Coronary artery (tissue), 2 donors: ENCODE measurements at regions not wholly inside any gene's neighbourhood (a gene's known extent, or its start where the extent isn't known, plus 50 kb on each side); places are given as distances from the start of the nearest gene placed in this dataset.

Experiments
- DNase-seq: peaks from one replicate; pipeline ENCODE4 v3.0.0-alpha.2; 2017; ENCODE audit warnings: low spot score
- H3K27ac ChIP-seq, 2 donors: fragments of 200-600 bp; sonication (generic); one replicate each; pipeline ENCODE4 v1.5.1; 2016 to 2019
- H3K4me3 ChIP-seq: fragments of 200-600 bp; sonication (generic); 2 replicates; pipeline ENCODE4 v1.5.1; 2016; ENCODE audit warnings: mild to moderate bottlenecking, moderate library complexity
- TF ChIP-seq, protein P1 (sequence below): fragments of 200-600 bp; sonication (generic); IDR thresholded peaks from one replicate; pipeline ENCODE4 v1.5.1; 2019; ENCODE audit warnings: antibody characterized with exemption

DNA sequence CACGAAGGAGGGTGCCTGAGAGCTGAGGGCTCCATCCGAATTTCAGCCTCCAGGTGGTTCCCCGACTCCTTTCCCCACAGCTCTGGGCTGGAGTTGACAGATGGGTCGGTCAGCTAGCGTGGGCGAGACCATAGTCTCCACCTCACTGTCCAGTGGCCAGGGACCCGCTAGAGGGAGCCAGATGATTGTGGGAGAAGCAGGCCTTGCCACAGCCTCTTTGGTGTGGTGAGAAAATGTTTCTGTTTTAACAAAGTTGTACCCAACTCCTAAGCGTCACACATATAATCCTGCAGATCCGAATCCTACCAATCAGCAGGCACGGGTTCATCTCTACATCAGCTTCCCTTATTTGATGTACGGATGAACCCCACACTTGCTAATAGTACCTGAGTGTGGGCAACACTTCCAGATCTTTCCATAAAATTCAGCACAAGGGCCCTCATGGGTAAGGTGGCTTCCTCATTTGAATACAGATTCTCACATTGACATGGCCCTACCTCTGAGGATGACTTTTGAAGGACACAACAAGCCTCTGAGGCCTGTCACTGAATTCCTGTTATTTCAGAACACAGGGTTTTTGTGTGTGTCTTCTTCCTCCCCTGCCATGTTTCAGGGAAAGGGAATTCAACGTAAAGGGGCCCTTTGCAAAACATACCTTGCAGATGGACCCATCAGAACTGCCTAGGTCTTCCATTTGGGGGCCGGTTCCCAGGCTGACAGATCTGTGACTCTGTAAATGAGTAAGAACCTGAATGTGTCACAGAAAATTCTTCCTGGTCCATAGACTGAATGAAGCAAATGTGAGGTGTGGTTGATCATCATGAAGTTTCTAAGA lies 103.2 kb upstream of the DUSP22 start:
- no peak for DNase-seq
- Histone ChIP-seq H3K27ac (no peak overlapping the region), H3K4me3 (no peak overlapping the region)
- TF ChIP-seq, protein P1, sequence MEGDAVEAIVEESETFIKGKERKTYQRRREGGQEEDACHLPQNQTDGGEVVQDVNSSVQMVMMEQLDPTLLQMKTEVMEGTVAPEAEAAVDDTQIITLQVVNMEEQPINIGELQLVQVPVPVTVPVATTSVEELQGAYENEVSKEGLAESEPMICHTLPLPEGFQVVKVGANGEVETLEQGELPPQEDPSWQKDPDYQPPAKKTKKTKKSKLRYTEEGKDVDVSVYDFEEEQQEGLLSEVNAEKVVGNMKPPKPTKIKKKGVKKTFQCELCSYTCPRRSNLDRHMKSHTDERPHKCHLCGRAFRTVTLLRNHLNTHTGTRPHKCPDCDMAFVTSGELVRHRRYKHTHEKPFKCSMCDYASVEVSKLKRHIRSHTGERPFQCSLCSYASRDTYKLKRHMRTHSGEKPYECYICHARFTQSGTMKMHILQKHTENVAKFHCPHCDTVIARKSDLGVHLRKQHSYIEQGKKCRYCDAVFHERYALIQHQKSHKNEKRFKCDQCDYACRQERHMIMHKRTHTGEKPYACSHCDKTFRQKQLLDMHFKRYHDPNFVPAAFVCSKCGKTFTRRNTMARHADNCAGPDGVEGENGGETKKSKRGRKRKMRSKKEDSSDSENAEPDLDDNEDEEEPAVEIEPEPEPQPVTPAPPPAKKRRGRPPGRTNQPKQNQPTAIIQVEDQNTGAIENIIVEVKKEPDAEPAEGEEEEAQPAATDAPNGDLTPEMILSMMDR: peak; percentile 83

DNA sequence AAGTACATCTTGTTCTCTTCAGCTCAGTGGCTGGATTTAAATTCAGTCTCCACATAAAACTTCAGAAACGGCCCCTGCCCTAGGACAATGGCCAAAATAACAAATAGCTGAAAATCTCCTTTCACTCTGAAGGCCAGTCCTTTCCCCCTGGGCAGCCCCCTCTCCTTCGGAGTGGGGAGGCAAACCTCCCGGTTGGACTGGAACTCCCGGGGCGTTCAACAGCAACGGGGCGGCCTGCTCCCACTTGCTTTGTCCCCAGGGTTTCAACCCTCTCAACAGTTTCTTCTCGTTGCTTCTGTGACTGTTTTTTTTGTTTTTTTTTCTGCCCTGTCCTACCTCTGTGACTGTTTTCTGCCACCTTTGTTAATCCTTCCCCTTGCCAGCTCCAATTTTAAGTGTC lies 102.6 kb upstream of the DUSP22 start:
- DNase-seq: no peak
- TF ChIP-seq, protein P1: no peak
- Histone ChIP-seq H3K4me3 (no peak overlapping the region), H3K27ac (no peak overlapping the region)

DNA sequence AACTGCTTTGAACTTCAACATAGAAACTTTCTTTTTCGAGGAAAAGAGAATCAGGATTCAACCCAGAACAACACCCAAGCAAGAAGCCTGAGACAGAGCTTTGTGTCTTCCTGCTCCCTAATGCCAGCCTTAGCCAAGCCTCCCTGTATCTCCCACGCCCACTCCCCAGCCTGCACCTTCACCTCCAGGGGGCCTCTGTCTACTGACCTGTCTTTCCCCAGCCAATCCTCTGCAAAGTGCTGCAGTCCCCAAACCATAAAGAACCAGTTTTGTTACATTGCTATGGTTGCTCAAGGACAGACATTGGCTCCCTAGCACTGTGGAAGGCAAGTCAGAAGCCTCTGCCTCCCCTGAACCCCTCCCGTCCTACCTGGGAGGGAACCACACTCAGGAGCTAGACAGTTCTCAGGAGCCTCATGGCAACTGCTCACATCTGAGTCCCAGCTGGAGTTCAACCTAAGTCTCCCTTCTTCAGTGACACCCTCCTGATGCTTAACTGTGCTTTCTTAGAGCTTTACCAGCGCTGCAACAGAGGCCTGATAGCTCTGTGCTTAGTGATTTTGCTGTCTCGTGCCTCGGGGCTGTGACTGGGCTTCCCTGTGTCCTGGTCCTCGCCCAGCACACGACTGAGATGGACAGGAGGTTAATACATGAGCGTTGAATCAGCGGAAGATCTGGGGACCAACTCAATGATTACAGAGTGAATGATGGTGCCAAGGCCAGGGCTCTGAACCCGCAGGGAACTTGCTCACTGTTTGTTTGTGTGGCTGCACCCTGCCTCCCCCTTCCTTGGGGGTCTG lies 101.5 kb upstream of the DUSP22 start:
- DNase-seq: no peak
- H3K4me3 ChIP-seq: no peak overlapping the region
- TF ChIP-seq, protein P1: no peak
- H3K27ac ChIP-seq: no peak overlapping the region

DNA sequence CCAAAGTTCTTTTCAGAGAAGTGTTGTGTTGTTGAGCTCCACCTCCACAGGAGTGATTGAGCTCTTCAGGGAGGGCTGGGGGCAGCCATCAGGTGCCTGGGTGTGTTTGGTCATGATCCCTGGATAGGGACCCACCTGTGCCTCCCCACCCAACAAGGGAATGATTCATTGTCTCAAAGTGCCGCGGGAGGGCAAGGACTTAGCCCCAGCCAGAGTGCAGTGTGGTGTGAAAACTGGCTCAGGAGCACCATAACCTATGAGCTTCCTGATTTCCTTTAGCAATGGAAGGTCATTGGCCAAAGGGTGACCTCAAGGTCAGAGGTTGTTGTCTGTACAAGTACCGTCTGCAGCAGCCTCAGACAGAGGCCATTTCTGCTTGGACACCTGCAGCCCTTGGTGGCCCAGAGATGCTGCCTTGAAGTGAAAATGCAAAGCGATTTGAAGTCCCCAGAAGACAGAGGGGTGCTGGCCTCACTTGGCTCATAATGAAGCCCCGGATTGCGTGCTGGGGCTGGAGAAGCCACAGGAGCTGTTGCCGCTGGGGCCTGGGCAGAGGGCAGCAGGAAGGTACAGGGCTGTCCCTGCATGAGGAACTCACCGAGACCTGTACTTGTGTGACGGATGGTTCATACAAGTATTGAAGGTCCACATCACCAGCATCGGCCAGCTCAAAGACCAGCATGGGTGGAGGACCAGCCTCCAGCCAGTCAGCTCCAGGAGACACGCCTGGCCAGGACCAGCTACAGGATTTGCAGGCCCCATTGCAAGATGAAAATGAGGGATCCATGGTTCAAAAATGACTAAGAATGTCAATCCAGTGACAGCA lies 100.6 kb upstream of the DUSP22 start:
- no peak overlapping the region for H3K27ac ChIP-seq
- DNase-seq: no peak
- no peak overlapping the region for H3K4me3 ChIP-seq
- TF ChIP-seq, protein P1: no peak

DNA sequence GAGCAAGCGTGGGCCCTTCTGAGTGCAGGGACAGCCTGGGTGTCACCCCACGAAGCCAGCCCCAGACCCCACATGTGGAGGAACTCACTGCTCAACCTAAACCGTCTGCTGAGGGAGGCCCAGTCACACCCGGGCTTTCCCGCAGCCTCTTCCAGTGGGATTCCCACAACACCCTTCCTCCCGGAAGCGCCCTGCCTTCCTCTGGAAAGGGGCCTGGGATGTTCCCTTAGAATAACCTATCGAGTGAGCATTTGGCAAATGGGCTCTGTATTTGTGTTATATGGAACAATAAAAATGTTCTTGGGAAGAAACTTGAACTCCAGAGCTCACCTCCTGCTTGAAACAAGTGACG lies 100.0 kb upstream of the DUSP22 start:
- no peak overlapping the region for H3K4me3 ChIP-seq
- TF ChIP-seq, protein P1: no peak
- no peak overlapping the region for H3K27ac ChIP-seq
- peak; percentile 52 for DNase-seq

DNA sequence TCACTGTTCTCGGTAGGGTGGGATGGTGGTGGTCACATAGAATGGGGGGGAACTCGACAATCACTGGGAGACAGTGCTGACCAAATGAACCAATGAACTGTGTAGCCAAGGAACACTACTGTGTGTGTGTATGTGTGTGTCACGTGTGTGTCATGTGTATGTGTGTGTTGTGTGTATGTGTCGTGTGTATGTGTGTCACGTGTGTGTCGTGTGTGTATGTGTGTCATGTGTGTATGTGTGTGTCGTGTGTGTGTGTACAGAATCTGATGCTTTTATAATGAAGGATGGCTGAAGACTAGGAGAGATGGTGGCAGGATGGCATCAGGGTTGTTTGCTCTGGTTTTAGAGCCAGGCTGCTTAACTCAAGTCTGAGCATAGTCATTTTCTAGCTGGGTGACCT lies 99.1 kb upstream of the DUSP22 start:
- Histone ChIP-seq H3K27ac (no peak overlapping the region), H3K4me3 (no peak overlapping the region)
- TF ChIP-seq, protein P1: no peak
- peak; percentile 5 for DNase-seq
